HCT116 (cell line): ENCODE measurements at regions not wholly inside any gene's neighbourhood (a gene's known extent, or its start where the extent isn't known, plus 50 kb on each side); places are given as distances from the start of the nearest gene placed in this dataset.
"Not testable (repeated sequence)": the region's sequence is repeated elsewhere in the genome, so short reads cannot be mapped to it uniquely, and the experiment has no call there.

Experiments used
- ATAC-seq: fragments of 200-7000 bp; cut with Tn5 transposase; 2 replicates; pipeline ENCODE4 v1.9.1; 2020; ENCODE audit warnings: mild to moderate bottlenecking, moderate library complexity
- BruUV-seq: library from RNA; stranded (reverse); fragments of 400-500 nt; replicated peaks from 2 replicates; lab custom pipeline; 2021; lab: Mats Ljungman, UMichigan
- CTCF ChIA-PET: fragments of 300-600 bp; sonication (Branson Sonifier 250); formaldehyde crosslinking; loops from one replicate; lab custom pipeline; 2021; ENCODE audit warnings: antibody characterized with exemption; lab: Charles Lee
- POLR2A ChIA-PET: fragments of 300-600, 350-600 bp; sonication (Branson Sonifier 250); formaldehyde crosslinking; loops from one replicate; lab custom pipeline; 2021; ENCODE audit warnings: antibody characterized with exemption; lab: Charles Lee
- RAD21 ChIA-PET, 2 experiments: fragments of 300-600 bp; sonication (Branson Sonifier 250); formaldehyde crosslinking; loops; one replicate each; lab custom pipeline; 2023; ENCODE audit warnings: low total read pairs in 2 of 2; ENCODE audit not compliant: uncharacterized antibody in 2 of 2, unreplicated experiment in 2 of 2, low non-redundant PET in 1 of 2; lab: Charles Lee
- DNase-seq: peaks from one replicate; pipeline ENCODE4 v3.0.0-alpha.2; 2010; ENCODE audit warnings: low read depth, low spot score
- H2AFZ ChIP-seq: fragments of 200-600 bp; shearing (Covaris generic), sonication (generic); 2 replicates; pipeline ENCODE4 v1.6.1; 2017; ENCODE audit warnings: low read depth, mixed run types, mixed read lengths, antibody characterized with exemption, low read length; ENCODE audit not compliant: poor library complexity, severe bottlenecking
- H3K27ac ChIP-seq: 2 replicates; pipeline ENCODE4 v1.5.1; 2012; ENCODE audit warnings: low read depth, low read length
- H3K27me3 ChIP-seq: fragments of 200-600 bp; sonication (generic); 2 replicates; pipeline ENCODE4 v1.6.1; 2016; ENCODE audit warnings: mixed run types, low read length, mixed read lengths; ENCODE audit not compliant: insufficient read depth
- H3K36me3 ChIP-seq, 2 experiments: fragments of 200-500 bp in 1 of 2; fragments of 200-600 bp in 1 of 2; sonication (Bioruptor generic) in 1 of 2; sonication (generic) in 1 of 2; 2 replicates each; pipeline versions ENCODE4 v1.5.1 to v1.6.1; 2014 to 2016; ENCODE audit warnings: low read length in 2 of 2, inconsistent platforms in 1 of 2, mixed read lengths in 1 of 2, mixed run types in 1 of 2; ENCODE audit not compliant: insufficient read depth in 2 of 2, control insufficient read depth in 1 of 2
- H3K4me1 ChIP-seq, 2 experiments: fragments of 200-600 bp in 1 of 2; sonication (generic) in 1 of 2; 2 replicates each; pipeline versions ENCODE4 v1.5.1 to v1.6.1; 2012 to 2017; ENCODE audit warnings: low read length in 2 of 2, inconsistent platforms in 1 of 2, mild to moderate bottlenecking in 1 of 2, mixed read lengths in 1 of 2, mixed run types in 1 of 2, moderate library complexity in 1 of 2; ENCODE audit not compliant: insufficient read depth in 2 of 2, control insufficient read depth in 1 of 2
- H3K4me2 ChIP-seq: fragments of 200-600 bp; sonication (generic); 2 replicates; pipeline ENCODE4 v1.6.1; 2017; ENCODE audit warnings: mixed run types, low read length, mixed read lengths
- H3K4me3 ChIP-seq, 2 experiments: fragments of 200-600 bp in 1 of 2; sonication (generic) in 1 of 2; replicated peaks in 1 of 2; 2 replicates each; pipeline ENCODE4 v1.5.1; 2011 to 2016; ENCODE audit warnings: low read length in 2 of 2, control low read depth in 1 of 2, low read depth in 1 of 2, mild to moderate bottlenecking in 1 of 2, mixed read lengths in 1 of 2, mixed run types in 1 of 2
- H3K79me2 ChIP-seq: fragments of 200-600 bp; sonication (generic); 2 replicates; pipeline ENCODE4 v1.6.1; 2017; ENCODE audit warnings: mild to moderate bottlenecking, mixed run types, low read length, moderate library complexity, mixed read lengths; ENCODE audit not compliant: insufficient read depth
- H3K9ac ChIP-seq: fragments of 200-600 bp; sonication (generic); 2 replicates; pipeline ENCODE4 v1.6.1; 2016; ENCODE audit warnings: low read length, mixed read lengths
- H3K9me2 ChIP-seq: fragments of 200-600 bp; sonication (generic), shearing (Covaris generic); 2 replicates; pipeline ENCODE4 v1.6.1; 2017; ENCODE audit warnings: mixed run types, mild to moderate bottlenecking, moderate library complexity; ENCODE audit not compliant: insufficient read depth
- H3K9me3 ChIP-seq, 2 experiments: fragments of 200-500 bp in 1 of 2; fragments of 200-600 bp in 1 of 2; sonication (Bioruptor generic) in 1 of 2; sonication (generic) in 1 of 2; 2 replicates each; pipeline ENCODE4 v1.6.1; 2014 to 2017; ENCODE audit warnings: low read length in 2 of 2, mixed read lengths in 2 of 2, inconsistent platforms in 1 of 2, low read depth in 1 of 2, mild to moderate bottlenecking in 1 of 2, mixed run types in 1 of 2, moderate library complexity in 1 of 2; ENCODE audit not compliant: control insufficient read depth in 1 of 2, insufficient read depth in 1 of 2
- H4K20me1 ChIP-seq: fragments of 200-600 bp; sonication (generic), shearing (Covaris generic); 2 replicates; pipeline ENCODE4 v1.6.1; 2017; ENCODE audit warnings: mixed run types, mild to moderate bottlenecking, moderate library complexity; ENCODE audit not compliant: insufficient read depth
- CEBPB ChIP-seq: IDR thresholded peaks from 2 replicates; pipeline ENCODE4 v1.6.1; 2012; ENCODE audit warnings: low read depth
- ELF1 ChIP-seq: IDR thresholded peaks from 2 replicates; pipeline ENCODE4 v1.6.1; 2012; ENCODE audit warnings: low read depth, borderline replicate concordance
- JUND ChIP-seq: IDR thresholded peaks from 2 replicates; pipeline ENCODE4 v1.6.1; 2012
- POLR2A ChIP-seq: IDR thresholded peaks from 2 replicates; pipeline ENCODE4 v1.7.0; 2011; ENCODE audit warnings: borderline replicate concordance; ENCODE audit not compliant: insufficient read depth, insufficient read length; ENCODE audit errors: extremely low read depth
- SIN3A ChIP-seq: IDR thresholded peaks from 2 replicates; pipeline ENCODE4 v1.6.1; 2012; ENCODE audit warnings: low read depth
- SP1 ChIP-seq: IDR thresholded peaks from 2 replicates; pipeline ENCODE4 v1.6.1; 2012; ENCODE audit warnings: low read depth
- YY1 ChIP-seq: IDR thresholded peaks from 2 replicates; pipeline ENCODE4 v1.6.1; 2011; ENCODE audit warnings: low read length, low read depth, moderate library complexity, mild to moderate bottlenecking; ENCODE audit not compliant: insufficient replicate concordance; ENCODE audit errors: extremely low read depth
- intact Hi-C: fragments of 100-400 bp; cut with micrococcal nuclease; formaldehyde crosslinking; loops from 2 replicates; pipeline ENCODE4 v1.10.0; 2022
- TF ChIP-seq, protein P1 (sequence below), 3 experiments: fragments of 200-600 bp in 1 of 3; sonication (generic) in 1 of 3; IDR thresholded peaks in 2 of 3; conservative IDR thresholded peaks in 1 of 3; 2 replicates each; pipeline ENCODE4 v1.5.1; 2012 to 2017; ENCODE audit warnings: low read depth in 2 of 3, low read length in 2 of 3, antibody characterized with exemption in 1 of 3, borderline replicate concordance in 1 of 3, control low read depth in 1 of 3, mild to moderate bottlenecking in 1 of 3, mixed read lengths in 1 of 3, mixed run types in 1 of 3, moderate library complexity in 1 of 3; ENCODE audit not compliant: insufficient read depth in 1 of 3
- TF ChIP-seq, protein P2 (sequence below): IDR thresholded peaks from 2 replicates; pipeline ENCODE4 v1.6.1; 2012

DNA sequence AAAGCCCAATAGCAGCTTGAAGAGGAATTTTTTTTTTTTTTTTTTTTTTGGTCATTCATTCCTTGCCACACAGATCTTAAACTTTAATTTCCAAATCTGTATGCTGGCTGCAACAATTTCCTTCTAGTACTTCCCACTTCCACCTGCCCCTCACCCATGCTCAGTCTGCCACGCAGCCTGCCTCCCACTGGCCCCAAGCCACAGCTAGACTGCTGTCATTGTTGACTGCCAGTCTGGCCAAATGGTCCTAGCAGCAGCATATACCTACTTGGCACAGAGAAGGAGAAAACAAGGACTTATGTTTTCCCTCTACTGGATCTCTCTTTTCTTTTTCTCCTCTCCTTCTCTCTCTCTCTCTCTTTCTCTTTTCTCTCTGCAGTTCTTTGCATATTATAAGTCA is 118.3 kb upstream of the HEY2 start:
- ATAC-seq: no peak
- CTCF ChIA-PET: interaction anchor here (0.7 kb wide), 1 partner anchor 148 kb away, joined by 3 read pairs; no protein-coding TSS in a partner anchor
- no peaks in the 10 kb centered on the region for H4K20me1 ChIP-seq
- no peaks in the 10 kb centered on the region for H3K9me2 ChIP-seq
- no peaks in the 10 kb centered on the region for H3K4me1 ChIP-seq
- H3K9ac ChIP-seq: no peak overlapping the region
- BruUV-seq: no TSS peak
- no peak for TF ChIP-seq SP1
- TF ChIP-seq POLR2A: no peak
- TF ChIP-seq ELF1: no peak
- TF ChIP-seq, protein P1, sequence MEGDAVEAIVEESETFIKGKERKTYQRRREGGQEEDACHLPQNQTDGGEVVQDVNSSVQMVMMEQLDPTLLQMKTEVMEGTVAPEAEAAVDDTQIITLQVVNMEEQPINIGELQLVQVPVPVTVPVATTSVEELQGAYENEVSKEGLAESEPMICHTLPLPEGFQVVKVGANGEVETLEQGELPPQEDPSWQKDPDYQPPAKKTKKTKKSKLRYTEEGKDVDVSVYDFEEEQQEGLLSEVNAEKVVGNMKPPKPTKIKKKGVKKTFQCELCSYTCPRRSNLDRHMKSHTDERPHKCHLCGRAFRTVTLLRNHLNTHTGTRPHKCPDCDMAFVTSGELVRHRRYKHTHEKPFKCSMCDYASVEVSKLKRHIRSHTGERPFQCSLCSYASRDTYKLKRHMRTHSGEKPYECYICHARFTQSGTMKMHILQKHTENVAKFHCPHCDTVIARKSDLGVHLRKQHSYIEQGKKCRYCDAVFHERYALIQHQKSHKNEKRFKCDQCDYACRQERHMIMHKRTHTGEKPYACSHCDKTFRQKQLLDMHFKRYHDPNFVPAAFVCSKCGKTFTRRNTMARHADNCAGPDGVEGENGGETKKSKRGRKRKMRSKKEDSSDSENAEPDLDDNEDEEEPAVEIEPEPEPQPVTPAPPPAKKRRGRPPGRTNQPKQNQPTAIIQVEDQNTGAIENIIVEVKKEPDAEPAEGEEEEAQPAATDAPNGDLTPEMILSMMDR (IDR thresholded peaks at IDR 0.05 in 2 of 3, conservative IDR thresholded peaks at IDR 0.05 in 1 of 3; ENCODE audit: borderline replicate concordance in 1 of 3, insufficient read depth in 1 of 3, low read depth in 2 of 3, low read length in 2 of 3): no peak
- no peak for TF ChIP-seq YY1
- no peak for TF ChIP-seq JUND
- TF ChIP-seq SIN3A: no peak
- TF ChIP-seq, protein P2, sequence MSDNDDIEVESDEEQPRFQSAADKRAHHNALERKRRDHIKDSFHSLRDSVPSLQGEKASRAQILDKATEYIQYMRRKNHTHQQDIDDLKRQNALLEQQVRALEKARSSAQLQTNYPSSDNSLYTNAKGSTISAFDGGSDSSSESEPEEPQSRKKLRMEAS: no peak
- TF ChIP-seq CEBPB: no peak
- TF ChIP-seq, all 23 proteins: peak for 0
- H3K4me2 ChIP-seq: no peak overlapping the region
- H3K27ac ChIP-seq: no peak overlapping the region
- DNase-seq: no peak
- POLR2A ChIA-PET: interaction anchor here (0.7 to 1.3 kb wide), 2 partner anchors 31 to 111 kb away, joined by 3 to 4 read pairs; no protein-coding TSS in a partner anchor
- RAD21 ChIA-PET: no interaction called here
- no peaks in the 10 kb centered on the region for H3K79me2 ChIP-seq
- H3K4me3 ChIP-seq: no peak overlapping the region
- peaks cover 55% of the 10 kb centered on the region for H3K27me3 ChIP-seq
- H3K36me3 ChIP-seq: no peaks in the 10 kb centered on the region
- H2AFZ ChIP-seq: no peak overlapping the region
- H3K9me3 ChIP-seq: no peaks in the 10 kb centered on the region
- intact Hi-C loops: no loop called here

DNA sequence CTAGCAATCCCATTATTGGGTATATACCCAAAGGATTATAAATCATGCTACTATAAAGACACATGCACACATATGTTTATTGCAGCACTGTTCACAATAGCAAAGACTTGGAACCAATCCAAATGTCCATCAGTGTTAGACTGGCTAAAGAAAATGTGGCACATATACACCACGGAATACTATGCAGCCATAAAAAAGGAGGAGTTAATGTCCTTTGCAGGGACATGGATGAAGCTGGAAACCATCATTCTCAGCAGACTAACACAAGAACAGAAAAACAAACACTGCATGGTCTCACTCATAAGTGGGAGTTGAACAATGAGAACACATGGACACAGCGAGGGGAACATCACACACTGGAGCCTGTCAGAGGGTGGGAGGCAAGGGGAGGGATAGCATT is 113.4 kb upstream of the HEY2 start:
- H3K9me2 ChIP-seq, intact Hi-C loops, CTCF ChIA-PET, H3K9me3 ChIP-seq, H4K20me1 ChIP-seq, H2AFZ ChIP-seq, RAD21 ChIA-PET, DNase-seq, H3K4me1 ChIP-seq, BruUV-seq, H3K9ac ChIP-seq, ATAC-seq, H3K4me2 ChIP-seq, POLR2A ChIA-PET, H3K27ac ChIP-seq, H3K36me3 ChIP-seq, H3K79me2 ChIP-seq, H3K4me3 ChIP-seq: not testable (repeated sequence)
- H3K27me3 ChIP-seq: peaks cover 30% of the 10 kb centered on the region; the same call in 1 of the 2 replicates
